Glutamatergic neuron (in vitro differentiated cells): ENCODE measurements at regions not wholly inside any gene's neighbourhood (a gene's known extent, or its start where the extent isn't known, plus 50 kb on each side); places are given as distances from the start of the nearest gene placed in this dataset.

Experiments
- DNase-seq: peaks from one replicate; pipeline ENCODE4 v3.0.0; 2022
- H3K27ac Mint-ChIP-seq: one replicate; pipeline ENCODE4 v1.8.0; 2020; ENCODE audit warnings: mild to moderate bottlenecking, mixed read lengths, inconsistent platforms; ENCODE audit not compliant: unreplicated experiment
- H3K27me3 Mint-ChIP-seq: one replicate; pipeline ENCODE4 v1.8.0; 2020; ENCODE audit warnings: mild to moderate bottlenecking, moderate library complexity, mixed read lengths, inconsistent platforms; ENCODE audit not compliant: unreplicated experiment
- H3K36me3 Mint-ChIP-seq: one replicate; pipeline ENCODE4 v1.8.0; 2020; ENCODE audit warnings: mild to moderate bottlenecking, mixed read lengths, inconsistent platforms; ENCODE audit not compliant: unreplicated experiment
- H3K4me1 Mint-ChIP-seq: one replicate; pipeline ENCODE4 v1.8.0; 2020; ENCODE audit warnings: mild to moderate bottlenecking, low read depth, mixed read lengths, inconsistent platforms; ENCODE audit not compliant: unreplicated experiment
- H3K4me3 Mint-ChIP-seq: one replicate; pipeline ENCODE4 v1.8.0; 2020; ENCODE audit warnings: mild to moderate bottlenecking, mixed read lengths, inconsistent platforms; ENCODE audit not compliant: unreplicated experiment
- H3K9me3 Mint-ChIP-seq: one replicate; pipeline ENCODE4 v1.8.0; 2020; ENCODE audit warnings: mild to moderate bottlenecking, moderate library complexity, mixed read lengths, inconsistent platforms; ENCODE audit not compliant: unreplicated experiment
- TF ChIP-seq, protein P1 (sequence below): fragments of 200-600 bp; sonication (generic); IDR thresholded peaks from one replicate; pipeline ENCODE4 v1.5.0; 2021; ENCODE audit not compliant: partially characterized antibody, unreplicated experiment

DNA sequence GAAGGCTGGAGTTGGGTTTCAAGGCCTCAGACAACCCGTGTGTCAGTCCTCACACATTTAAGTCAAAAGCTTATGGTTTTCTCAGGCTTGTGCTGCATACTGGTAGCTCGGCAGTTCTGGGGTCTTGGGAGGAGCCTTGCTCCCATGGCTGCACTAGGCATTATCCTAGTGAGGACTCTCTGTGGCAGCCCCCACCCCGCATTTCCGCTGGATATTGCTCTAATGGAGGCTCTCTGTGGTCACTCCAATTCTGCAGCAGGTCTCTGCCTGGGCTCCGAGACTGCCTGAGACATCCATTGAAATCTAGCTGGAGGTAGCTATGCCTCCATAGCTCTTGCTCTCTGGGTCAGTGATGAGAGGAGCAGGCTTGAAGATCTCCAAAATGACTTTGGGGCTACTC, 311.5 kb upstream of the PTGER4 start:
- Mint-ChIP-seq H3K36me3 (no peaks in the 10 kb centered on the region), H3K4me3 (no peak overlapping the region), H3K27ac (no peak overlapping the region), H3K9me3 (no peaks in the 10 kb centered on the region), H3K4me1 (no peaks in the 10 kb centered on the region), H3K27me3 (peaks cover 3% of the 10 kb centered on the region)
- TF ChIP-seq, protein P1, sequence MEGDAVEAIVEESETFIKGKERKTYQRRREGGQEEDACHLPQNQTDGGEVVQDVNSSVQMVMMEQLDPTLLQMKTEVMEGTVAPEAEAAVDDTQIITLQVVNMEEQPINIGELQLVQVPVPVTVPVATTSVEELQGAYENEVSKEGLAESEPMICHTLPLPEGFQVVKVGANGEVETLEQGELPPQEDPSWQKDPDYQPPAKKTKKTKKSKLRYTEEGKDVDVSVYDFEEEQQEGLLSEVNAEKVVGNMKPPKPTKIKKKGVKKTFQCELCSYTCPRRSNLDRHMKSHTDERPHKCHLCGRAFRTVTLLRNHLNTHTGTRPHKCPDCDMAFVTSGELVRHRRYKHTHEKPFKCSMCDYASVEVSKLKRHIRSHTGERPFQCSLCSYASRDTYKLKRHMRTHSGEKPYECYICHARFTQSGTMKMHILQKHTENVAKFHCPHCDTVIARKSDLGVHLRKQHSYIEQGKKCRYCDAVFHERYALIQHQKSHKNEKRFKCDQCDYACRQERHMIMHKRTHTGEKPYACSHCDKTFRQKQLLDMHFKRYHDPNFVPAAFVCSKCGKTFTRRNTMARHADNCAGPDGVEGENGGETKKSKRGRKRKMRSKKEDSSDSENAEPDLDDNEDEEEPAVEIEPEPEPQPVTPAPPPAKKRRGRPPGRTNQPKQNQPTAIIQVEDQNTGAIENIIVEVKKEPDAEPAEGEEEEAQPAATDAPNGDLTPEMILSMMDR = no peak
- DNase-seq = no peak

DNA sequence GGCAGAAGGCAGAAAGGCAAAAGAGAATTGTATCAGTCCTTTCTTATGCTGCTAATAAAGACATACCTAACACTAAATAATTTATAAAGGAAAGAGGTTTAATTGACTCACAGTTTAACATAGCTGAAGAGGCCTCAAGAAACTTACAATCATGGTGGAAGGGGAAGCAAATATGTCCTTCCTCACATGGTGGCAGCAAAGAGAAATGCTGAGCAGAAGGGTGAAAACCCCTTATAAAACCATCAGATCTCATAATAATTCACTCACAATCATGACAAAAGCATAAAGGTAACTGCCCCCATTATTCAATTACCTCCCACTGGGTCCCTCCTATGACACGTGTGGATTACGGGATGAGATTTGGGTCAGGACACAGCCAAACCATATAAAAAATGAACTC, 312.5 kb upstream of the PTGER4 start:
- DNase-seq = no peak
- Mint-ChIP-seq H3K9me3 (no peaks in the 10 kb centered on the region), H3K4me1 (no peaks in the 10 kb centered on the region), H3K27ac (no peak overlapping the region), H3K36me3 (no peaks in the 10 kb centered on the region), H3K27me3 (peaks cover 3% of the 10 kb centered on the region), H3K4me3 (no peak overlapping the region)
- TF ChIP-seq, protein P1 = no peak

DNA sequence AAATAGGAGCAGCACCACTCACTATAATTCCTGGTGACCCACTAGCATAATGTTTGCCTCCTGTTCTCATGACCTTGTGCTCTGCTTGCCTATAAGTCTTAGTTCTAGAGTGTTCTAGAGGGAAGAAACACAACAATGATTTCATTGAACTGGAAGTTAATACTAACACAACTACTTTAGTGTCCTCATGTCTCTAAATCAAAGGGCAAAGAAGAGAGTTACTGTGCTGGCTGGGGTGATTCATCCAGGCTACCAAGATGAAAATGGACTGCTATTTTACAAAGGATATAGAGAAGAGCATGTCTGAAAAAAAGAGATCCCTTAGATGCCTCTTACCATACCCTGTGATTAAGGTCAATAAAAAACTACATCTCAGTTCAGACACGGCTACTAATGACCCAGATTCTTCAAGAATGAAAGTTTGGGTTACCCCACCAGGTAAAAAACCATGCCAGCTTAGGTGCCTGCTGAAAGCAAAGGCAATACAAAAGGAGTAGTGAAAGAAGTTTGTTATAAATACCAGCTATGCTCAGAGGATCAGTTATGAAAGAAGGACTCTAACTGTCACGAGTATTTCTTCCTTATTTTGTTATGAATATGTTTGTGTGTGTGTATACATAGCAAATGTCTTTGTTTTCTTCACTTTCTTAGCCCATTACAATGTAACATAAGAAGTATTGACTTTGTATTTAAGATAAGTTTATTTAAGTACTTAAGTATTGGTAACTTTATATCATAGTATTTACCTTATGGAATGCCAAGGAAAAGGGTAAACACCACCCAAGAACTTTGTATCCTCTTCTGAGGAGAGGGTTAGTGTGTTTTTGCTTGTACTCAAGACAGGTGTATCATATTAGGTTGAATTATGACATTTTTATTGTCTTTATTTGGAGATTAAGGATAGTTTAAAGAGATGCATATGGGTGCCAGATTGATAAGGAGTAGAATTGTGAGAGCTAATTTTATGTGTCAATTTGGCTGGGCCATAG, 314.1 kb upstream of the PTGER4 start:
- Mint-ChIP-seq H3K27me3 (peaks cover 3% of the 10 kb centered on the region), H3K36me3 (no peaks in the 10 kb centered on the region), H3K4me3 (no peak overlapping the region), H3K9me3 (no peaks in the 10 kb centered on the region), H3K4me1 (no peaks in the 10 kb centered on the region), H3K27ac (no peak overlapping the region)
- TF ChIP-seq, protein P1 = no peak
- DNase-seq = no peak

DNA sequence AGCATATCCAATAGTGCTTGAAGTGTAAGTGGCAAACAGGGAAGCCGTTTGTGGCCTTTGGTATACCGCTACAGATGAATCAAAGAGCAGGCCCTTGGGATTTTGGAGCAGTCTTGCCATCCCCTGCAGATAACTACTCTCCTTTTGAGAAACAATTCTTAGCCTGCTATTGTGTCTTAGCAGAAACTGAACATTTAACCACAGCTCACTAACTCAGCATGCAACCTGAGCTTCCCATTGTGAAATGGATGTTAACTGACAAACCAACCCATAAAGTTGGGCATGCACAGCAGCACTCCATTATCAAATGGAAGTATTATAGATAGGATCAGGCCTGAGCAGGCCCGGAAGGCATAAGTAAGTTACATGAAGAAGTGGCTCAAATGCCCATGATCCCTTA, 315.3 kb upstream of the PTGER4 start:
- no peaks in the 10 kb centered on the region for H3K36me3 Mint-ChIP-seq
- H3K4me3 Mint-ChIP-seq = no peak overlapping the region
- no peaks in the 10 kb centered on the region for H3K4me1 Mint-ChIP-seq
- H3K27ac Mint-ChIP-seq = no peak overlapping the region
- H3K9me3 Mint-ChIP-seq = no peaks in the 10 kb centered on the region
- TF ChIP-seq, protein P1 = no peak
- DNase-seq = no peak
- H3K27me3 Mint-ChIP-seq = peaks cover 3% of the 10 kb centered on the region

DNA sequence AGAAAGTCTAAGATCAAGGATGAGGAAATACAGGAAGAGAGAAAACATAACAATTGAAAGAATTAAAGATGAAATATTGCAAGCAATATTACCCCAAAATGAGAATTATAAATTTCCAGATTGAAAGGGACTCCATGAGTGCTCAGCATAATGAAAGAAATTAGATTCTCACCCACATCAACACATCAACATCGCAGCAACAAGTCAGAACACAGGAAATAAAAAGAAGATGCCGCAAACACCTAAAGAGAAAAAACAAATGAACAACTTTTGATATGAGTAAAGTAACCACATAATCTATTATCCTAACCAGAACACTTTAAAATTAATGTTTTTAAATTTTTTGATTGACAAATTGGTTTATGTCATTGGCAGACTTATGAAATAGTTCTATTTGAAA, 318.3 kb upstream of the PTGER4 start:
- H3K9me3 Mint-ChIP-seq = no peaks in the 10 kb centered on the region
- no peak overlapping the region for H3K4me3 Mint-ChIP-seq
- H3K27me3 Mint-ChIP-seq = peaks cover 3% of the 10 kb centered on the region
- H3K36me3 Mint-ChIP-seq = no peaks in the 10 kb centered on the region
- H3K4me1 Mint-ChIP-seq = no peaks in the 10 kb centered on the region
- no peak for DNase-seq
- H3K27ac Mint-ChIP-seq = no peak overlapping the region
- TF ChIP-seq, protein P1 = no peak
